HG03442 (cell line): ENCODE measurements at regions not wholly inside any gene's neighbourhood (a gene's known extent, or its start where the extent isn't known, plus 50 kb on each side); places are given as distances from the start of the nearest gene placed in this dataset.

Source experiments
- ATAC-seq: cut with Tn5 transposase; IDR thresholded peaks from one replicate; pipeline ENCODE4 v1.9.1; 2021; ENCODE audit warnings: mild to moderate bottlenecking, moderate library complexity; ENCODE audit not compliant: unreplicated experiment

DNA sequence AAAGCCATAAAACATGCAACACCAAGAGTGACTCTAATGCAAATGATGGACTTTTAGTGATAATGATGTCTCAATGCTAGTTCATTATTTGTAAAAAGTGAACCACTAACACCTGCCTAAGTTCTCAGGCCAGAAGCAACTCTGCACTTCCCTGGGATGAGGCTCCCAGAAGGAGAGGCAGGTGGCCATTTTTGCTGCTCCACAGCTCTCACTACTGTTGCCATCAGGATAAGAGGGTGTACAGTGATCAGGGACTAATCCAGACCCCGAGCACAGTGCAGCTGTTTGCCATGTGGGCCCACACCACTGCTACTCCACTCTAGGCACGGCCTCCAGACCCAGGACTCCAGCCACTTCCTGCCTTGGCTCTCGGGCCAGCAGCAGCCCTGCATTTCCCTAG lies 828.3 kb upstream of the MIR17HG start:
- no peak for ATAC-seq

DNA sequence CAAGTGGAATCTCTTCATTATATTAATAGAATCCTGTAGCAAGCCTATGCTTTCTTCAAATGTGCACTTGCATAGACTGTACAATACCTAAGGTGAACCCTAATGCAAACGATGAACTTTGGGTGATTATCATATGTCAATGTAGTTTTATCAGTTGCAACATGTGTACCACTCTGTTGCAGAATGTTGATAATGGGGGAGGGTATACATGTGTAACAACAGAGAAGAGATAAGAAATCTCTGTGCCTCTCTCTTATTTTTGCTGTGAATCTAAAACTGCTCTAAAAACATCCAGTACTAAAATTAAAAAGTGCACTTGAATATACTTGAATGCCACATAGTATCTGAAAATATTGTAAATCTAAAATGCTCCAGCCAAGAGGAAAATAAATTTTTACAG lies 820.8 kb upstream of the MIR17HG start:
- no peak for ATAC-seq

- no peak for ATAC-seq
These were observed 815.7 kb upstream of the MIR17HG start for GRCh38 chr13:90531744-90532143.

DNA sequence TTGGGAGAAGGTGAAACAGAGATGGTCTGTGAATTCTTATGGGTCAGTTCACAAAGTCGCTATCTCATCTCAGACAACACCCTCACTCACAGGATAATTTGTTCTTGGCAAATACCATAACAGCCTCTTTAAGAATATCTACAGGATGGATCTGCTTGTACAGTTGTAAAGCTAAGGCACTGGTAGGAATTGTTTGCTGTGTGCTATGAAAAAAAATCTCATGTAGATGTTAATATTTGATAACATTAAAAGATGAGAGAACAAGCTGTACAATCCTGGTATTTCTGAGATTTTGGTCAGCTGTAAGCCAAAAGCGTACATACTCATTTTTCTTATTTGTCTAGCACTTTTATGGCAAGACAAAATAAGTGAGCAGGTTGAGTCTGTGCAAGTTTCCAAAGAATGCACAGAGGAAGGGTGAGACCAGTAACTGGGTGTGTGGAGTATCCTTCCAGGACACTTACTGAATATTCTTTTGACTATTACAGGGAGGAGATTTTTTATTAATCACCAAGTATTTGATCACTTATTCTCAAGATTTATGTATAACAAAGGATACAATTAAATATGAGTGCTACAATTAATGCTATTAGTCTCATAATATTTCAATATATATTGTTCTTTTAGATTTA lies 814.5 kb upstream of the MIR17HG start:
- ATAC-seq, result no peak

DNA sequence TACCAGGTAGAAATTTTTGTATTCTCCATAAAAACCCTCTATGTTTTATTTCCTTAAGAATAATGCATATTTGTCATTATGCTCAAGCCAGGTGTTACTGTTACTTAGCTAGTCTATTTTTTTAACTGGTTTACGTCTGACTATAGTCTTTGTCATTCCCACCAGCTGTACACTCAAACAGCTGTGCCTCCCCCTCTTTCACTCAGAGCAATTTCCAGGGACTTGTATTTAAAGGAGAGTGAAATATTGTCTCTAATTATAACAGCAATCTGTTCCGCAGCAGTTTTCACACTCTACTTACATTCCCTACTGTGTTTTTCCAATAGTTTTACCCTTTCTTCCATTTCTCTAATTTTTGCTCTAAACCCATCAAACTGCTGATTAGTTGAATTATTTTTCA lies 813.6 kb upstream of the MIR17HG start:
- no peak for ATAC-seq

DNA sequence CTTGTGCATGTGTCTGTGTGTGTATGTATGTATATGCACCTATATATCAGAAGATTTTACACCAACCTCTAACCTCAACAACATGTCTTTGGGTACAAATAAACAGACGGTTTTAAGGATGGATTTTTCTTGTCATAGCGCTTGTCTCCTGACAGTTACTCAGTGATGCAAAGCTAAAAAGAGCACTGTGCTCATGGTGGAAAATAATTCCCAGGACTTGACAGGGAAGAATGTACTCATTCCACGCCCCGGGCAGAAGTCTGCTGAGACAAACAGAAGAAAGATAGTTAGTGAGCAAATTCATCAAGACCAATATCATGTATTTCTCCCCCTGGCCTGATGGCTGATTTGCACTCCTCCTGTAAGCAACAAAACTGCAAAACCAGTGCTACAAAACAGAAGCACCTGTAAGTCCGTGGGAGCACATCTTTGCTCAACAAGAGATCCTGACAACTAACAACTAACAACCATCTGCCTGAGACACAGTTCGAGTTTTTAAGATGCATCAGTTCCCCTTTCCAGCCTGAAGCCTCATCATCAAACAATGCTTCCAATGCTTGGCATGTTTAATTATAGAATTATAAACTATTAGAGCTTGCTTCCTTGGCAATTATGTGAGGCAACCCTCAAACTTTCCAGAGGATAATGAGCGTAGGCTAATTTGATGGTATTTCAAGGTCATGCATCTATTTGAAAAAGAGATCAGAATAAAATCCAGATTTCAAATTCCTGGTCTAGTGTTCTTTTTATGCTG lies 812.7 kb upstream of the MIR17HG start:
- no peak for ATAC-seq

DNA sequence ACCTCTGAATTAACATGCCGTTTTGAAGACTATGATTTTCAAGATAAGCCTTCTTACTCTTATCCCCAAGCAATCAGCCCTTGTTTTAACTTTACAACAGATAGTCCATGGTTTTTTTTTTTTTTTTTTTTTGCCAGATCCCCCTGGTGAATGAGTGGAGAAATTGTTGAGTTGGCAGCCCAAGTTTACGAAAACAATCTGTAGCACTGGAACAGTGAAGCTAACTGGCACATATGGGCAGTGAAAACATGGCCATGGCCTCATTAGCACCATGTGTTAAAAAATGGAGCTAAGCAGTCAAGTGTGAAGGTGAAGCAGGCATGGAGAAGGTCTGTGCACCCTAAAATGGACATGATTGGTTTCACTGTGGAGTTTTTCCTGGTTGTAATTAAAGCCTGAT lies 812.1 kb upstream of the MIR17HG start:
- ATAC-seq, result no peak

DNA sequence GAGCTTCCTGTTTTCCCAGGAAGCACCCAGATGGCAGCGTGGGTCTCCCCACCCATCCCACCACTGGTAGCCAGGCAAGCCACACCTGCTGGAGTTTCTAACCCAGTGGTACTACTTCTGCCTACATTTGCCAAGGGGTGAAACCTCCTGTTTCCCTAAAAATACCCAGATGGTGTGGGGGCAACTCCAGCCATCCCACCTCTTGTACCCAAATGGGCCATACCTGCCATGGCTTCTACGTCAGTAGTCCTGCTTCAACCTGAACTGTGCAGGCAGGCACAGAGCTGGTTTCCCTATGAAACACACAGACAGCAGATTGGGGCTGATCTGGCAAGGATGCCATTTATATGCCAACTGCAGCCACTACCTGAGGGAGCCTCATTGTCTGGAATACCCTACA lies 809.4 kb upstream of the MIR17HG start:
- ATAC-seq, result no peak

DNA sequence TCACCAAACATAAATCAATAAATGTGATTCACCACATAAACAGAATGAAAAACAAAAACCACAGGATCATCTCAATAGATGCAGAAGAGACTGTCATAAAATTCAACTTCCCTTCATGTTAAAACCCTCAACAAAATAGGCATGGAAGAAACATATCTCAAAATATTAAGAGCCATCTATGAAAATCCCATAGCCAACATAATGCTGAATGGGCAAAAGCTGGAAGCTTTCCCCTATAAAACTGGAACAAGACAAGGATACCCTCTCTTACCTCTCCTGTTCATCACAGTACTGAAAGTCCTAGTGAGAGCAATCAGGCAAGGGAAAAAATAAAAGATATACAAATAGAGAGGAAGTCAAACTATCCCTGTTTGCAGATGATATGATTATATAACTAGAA lies 806.1 kb upstream of the MIR17HG start:
- ATAC-seq, result no peak

DNA sequence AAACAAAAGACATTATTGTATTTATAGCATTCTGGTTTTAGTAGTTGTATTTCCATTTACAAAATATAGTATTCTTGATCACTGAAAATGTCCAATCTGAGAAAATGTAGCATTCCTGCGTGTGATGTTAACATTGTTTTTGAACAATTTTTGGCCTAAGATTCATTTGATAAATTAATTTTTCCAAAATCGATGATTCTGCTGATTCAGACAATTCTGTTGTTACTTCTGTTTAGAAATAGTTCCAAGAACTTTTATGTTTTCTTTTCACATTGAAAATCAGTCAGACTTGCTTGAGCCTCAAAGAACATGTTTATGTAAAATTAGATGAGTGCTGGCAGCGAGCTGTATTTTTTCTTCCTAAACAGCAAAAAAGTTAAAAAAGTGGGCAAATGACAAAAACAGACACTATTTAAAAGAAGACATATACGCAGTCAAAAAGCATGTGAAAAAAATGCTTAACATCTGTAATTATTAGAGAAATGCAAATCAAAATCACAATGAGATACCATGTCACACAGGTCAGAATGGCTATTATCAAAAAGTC lies 804.5 kb upstream of the MIR17HG start:
- ATAC-seq, result no peak

- ATAC-seq, result no peak
These were observed 802.2 kb upstream of the MIR17HG start for GRCh38 chr13:90545070-90545840.

DNA sequence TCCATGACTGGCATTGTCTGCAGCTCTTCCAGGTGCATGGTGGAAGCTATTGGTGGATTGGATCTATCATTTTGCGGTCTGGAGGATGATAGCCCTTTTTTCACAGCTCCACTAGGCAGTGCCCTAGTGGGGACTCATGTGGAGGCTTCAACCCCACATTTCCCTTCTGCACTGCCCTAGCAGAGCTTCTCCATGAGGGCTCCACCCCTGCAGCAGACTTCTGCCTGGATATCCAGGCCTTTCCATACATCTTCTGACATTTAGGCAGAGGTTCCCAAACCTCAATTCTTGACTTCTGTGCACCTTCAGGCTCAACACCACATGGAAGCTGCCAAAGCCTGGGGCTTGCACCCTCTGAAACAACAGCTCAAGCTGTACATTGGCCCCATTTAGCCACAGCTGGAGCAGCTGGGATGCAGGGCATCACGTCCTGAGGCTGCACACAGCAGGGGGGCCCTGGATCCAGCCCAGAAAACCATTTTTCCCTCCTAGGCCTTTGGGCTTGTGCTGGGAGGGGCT lies 800.2 kb upstream of the MIR17HG start:
- ATAC-seq, result no peak

- no peak for ATAC-seq
These were observed 796.2 kb upstream of the MIR17HG start for GRCh38 chr13:90551253-90551652.

DNA sequence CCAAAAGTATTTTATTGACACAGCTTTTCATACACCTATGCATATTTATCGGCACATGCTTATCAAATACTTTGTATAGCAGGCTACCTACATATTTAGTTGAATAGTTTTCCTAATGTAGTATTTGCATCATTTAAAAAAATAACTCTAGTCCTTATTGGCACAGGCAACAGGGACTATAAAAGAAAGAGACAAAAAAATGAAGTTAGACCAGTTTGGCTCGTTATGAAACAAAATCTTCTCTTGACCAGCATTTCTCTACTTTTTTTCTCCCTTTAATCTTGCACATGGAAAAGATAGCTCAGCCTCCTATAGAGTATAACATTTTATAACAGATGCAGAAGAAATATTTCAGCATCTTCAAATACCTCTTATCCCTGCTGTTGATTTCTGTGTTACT lies 794.8 kb upstream of the MIR17HG start:
- ATAC-seq, result no peak

DNA sequence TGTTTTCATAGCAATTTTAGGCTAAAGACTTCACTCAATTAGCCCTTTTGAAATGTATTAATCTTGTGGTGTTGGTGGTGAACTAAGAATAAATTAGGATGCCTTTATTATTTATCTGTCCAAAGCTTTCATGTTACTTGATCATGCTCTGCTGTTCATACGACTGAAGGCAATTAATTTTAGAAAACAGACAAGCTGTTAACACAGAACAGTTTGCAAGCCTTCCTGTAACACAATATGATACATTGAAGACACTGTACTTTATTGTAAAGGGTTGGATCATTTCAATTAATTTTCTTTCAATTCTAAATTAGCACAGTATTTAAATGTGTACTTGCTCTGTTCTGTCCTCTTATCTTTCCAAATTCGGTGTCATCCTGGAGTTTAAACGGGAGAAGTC lies 794.3 kb upstream of the MIR17HG start:
- no peak for ATAC-seq

- no peak for ATAC-seq
These were observed 789.9 kb upstream of the MIR17HG start for GRCh38 chr13:90557626-90558025.

- ATAC-seq, result no peak
These were observed 785.0 kb upstream of the MIR17HG start for GRCh38 chr13:90562443-90562842.

GRCh38 chr13:90564096-90564495 lies 783.4 kb upstream of the MIR17HG start:
- ATAC-seq, result no peak

DNA sequence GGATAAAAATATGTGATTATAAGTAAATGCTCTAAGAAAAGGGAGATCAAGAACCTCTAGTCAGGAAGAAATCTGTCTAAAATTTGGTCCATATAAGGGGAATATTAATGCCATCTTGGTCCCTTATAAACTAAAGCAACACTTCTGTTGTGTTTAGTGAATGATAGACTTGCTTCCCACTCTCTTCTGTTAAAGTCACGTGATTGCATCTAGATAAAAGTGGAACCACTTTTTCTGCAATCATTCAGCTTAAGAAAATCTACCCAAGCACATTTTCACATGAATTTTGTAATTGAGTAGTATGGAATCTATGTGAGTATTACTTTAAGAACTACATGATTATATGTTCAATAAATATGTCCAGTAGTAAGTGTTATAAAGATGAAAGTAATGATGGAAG lies 782.9 kb upstream of the MIR17HG start:
- no peak for ATAC-seq

GRCh38 chr13:90565985-90566713 lies 781.3 kb upstream of the MIR17HG start:
- ATAC-seq, result no peak

- ATAC-seq, result no peak
These were observed 779.3 kb upstream of the MIR17HG start for GRCh38 chr13:90568165-90568564.
